SK-N-SH (cell line): ENCODE measurements at regions not wholly inside any gene's neighbourhood (a gene's known extent, or its start where the extent isn't known, plus 50 kb on each side); places are given as distances from the start of the nearest gene placed in this dataset.

Experiments used
- CTCF ChIA-PET: fragments of 300-600, 350-600 bp; formaldehyde crosslinking; extraction: SDS; loops from one replicate; lab custom pipeline; 2021; lab: Yijun Ruan, JAX
- POLR2A ChIA-PET: fragments of 350-600 bp; sonication (Branson Sonifier 250); formaldehyde crosslinking; extraction: SDS; loops from one replicate; lab custom pipeline; 2020; ENCODE audit warnings: antibody characterized with exemption, inconsistent platforms; lab: Yijun Ruan, JAX
- DNase-seq: peaks from one replicate; pipeline ENCODE4 v3.0.0; 2012
- H2AFZ ChIP-seq: fragments of 200-600 bp; sonication (generic); 2 replicates; pipeline ENCODE4 v1.8.1; 2016; ENCODE audit warnings: antibody characterized with exemption, mild to moderate bottlenecking, low read depth
- H3F3A ChIP-seq: fragments of 200-600 bp; sonication (generic); replicated peaks from 2 replicates; pipeline ENCODE3; 2016; ENCODE audit warnings: antibody characterized with exemption, mild to moderate bottlenecking; ENCODE audit not compliant: insufficient read depth
- H3K27ac ChIP-seq, 2 experiments: fragments of 200-500 bp in 1 of 2; fragments of 200-600 bp in 1 of 2; sonication (Bioruptor generic) in 1 of 2; sonication (generic), shearing (Covaris generic) in 1 of 2; 2 replicates each; pipeline versions ENCODE4 v1.5.1 to v1.6.1; 2014 to 2016; ENCODE audit warnings: low read depth in 2 of 2, inconsistent platforms in 1 of 2, low read length in 1 of 2, mild to moderate bottlenecking in 1 of 2, mixed read lengths in 1 of 2
- H3K27me3 ChIP-seq: fragments of 200-600 bp; sonication (generic), shearing (Covaris generic); 2 replicates; pipeline ENCODE4 v1.6.1; 2016; ENCODE audit warnings: mixed run types; ENCODE audit not compliant: insufficient read depth
- H3K36me3 ChIP-seq, 2 experiments: fragments of 200-500 bp in 1 of 2; fragments of 200-600 bp in 1 of 2; sonication (Bioruptor generic) in 1 of 2; sonication (generic) in 1 of 2; replicated peaks in 1 of 2; 2 replicates each; pipeline versions ENCODE3 to v1.5.1; 2014 to 2016; ENCODE audit warnings: low read length in 1 of 2, mild to moderate bottlenecking in 1 of 2; ENCODE audit not compliant: insufficient read depth in 2 of 2, control insufficient read depth in 1 of 2
- H3K4me1 ChIP-seq, 2 experiments: fragments of 200-500 bp in 1 of 2; fragments of 200-600 bp in 1 of 2; sonication (Bioruptor generic) in 1 of 2; sonication (generic), shearing (Covaris generic) in 1 of 2; 2 replicates each; pipeline versions ENCODE4 v1.5.1 to v1.6.1; 2014 to 2016; ENCODE audit warnings: low read depth in 1 of 2, low read length in 1 of 2, mixed run types in 1 of 2; ENCODE audit not compliant: insufficient read depth in 2 of 2, control insufficient read depth in 1 of 2
- H3K4me2 ChIP-seq: fragments of 200-600 bp; sonication (generic), shearing (Covaris generic); 2 replicates; pipeline ENCODE4 v1.6.1; 2017; ENCODE audit warnings: mixed run types
- H3K4me3 ChIP-seq, 2 experiments: fragments of 200-500 bp in 1 of 2; fragments of 200-600 bp in 1 of 2; sonication (Bioruptor generic) in 1 of 2; sonication (generic), shearing (Covaris generic) in 1 of 2; 2 replicates each; pipeline versions ENCODE4 v1.5.1 to v1.8.1; 2014 to 2016; ENCODE audit warnings: low read depth in 2 of 2, inconsistent platforms in 1 of 2, low read length in 1 of 2, mild to moderate bottlenecking in 1 of 2, mixed read lengths in 1 of 2, moderate library complexity in 1 of 2
- H3K79me2 ChIP-seq: fragments of 200-600 bp; sonication (generic); 2 replicates; pipeline ENCODE4 v1.8.1; 2017; ENCODE audit warnings: mild to moderate bottlenecking; ENCODE audit not compliant: insufficient read depth
- H3K9ac ChIP-seq: fragments of 200-600 bp; sonication (generic); 2 replicates; pipeline ENCODE4 v1.6.1; 2017; ENCODE audit warnings: mixed run types
- H3K9me2 ChIP-seq: fragments of 200-600 bp; sonication (generic); 2 replicates; pipeline ENCODE4 v1.6.1; 2017; ENCODE audit warnings: mixed run types
- H3K9me3 ChIP-seq: fragments of 200-600 bp; sonication (generic); 2 replicates; pipeline ENCODE4 v1.6.1; 2017; ENCODE audit warnings: mixed run types, mild to moderate bottlenecking, moderate library complexity
- H4K20me1 ChIP-seq: fragments of 200-600 bp; sonication (generic); 2 replicates; pipeline ENCODE4 v1.6.1; 2017; ENCODE audit warnings: mild to moderate bottlenecking, mixed run types; ENCODE audit not compliant: insufficient read depth
- ELF1 ChIP-seq: IDR thresholded peaks from 2 replicates; pipeline ENCODE4 v1.4.0; 2012
- RAD21 ChIP-seq: IDR thresholded peaks from 2 replicates; pipeline ENCODE4 v1.6.1; 2012; ENCODE audit warnings: mild to moderate bottlenecking, low read length
- RFX5 ChIP-seq: IDR thresholded peaks from 2 replicates; pipeline ENCODE4 v1.6.1; 2012; ENCODE audit warnings: mild to moderate bottlenecking, improper control_type of control experiment, low read length
- SMC3 ChIP-seq: IDR thresholded peaks from 2 replicates; pipeline ENCODE4 v1.6.1; 2012; ENCODE audit warnings: low read depth, low read length, improper control_type of control experiment
- TAF1 ChIP-seq: IDR thresholded peaks from 2 replicates; pipeline ENCODE4 v1.6.1; 2012; ENCODE audit warnings: low read depth, mild to moderate bottlenecking, low read length, moderate library complexity, borderline replicate concordance
- TEAD4 ChIP-seq: IDR thresholded peaks from 2 replicates; pipeline ENCODE4 v1.4.0; 2012; ENCODE audit warnings: mild to moderate bottlenecking, borderline replicate concordance; ENCODE audit not compliant: insufficient read depth
- WGBS: methylation state at CpG from one replicate; pipeline ENCODE4 v1.1.6; 2017; ENCODE audit warnings: low lambda C conversion rate; 5-methylcytosine and 5-hydroxymethylcytosine counted together
- TF ChIP-seq, protein P1 (sequence below): IDR thresholded peaks from 2 replicates; pipeline ENCODE4 v1.4.0; 2012; ENCODE audit warnings: low read depth
- TF ChIP-seq, protein P2 (sequence below): IDR thresholded peaks from 2 replicates; pipeline ENCODE4 v1.4.0; 2012; ENCODE audit warnings: low read depth, borderline replicate concordance
- TF ChIP-seq, protein P3 (sequence below): fragments of 200-600 bp; sonication (generic); IDR thresholded peaks from 2 replicates; pipeline ENCODE4 v1.6.1; 2017; ENCODE audit warnings: antibody characterized with exemption, mild to moderate bottlenecking, moderate library complexity
- TF ChIP-seq, protein P4 (sequence below): IDR thresholded peaks from 2 replicates; pipeline ENCODE4 v1.6.1; 2012; ENCODE audit warnings: mild to moderate bottlenecking, low read depth, low read length, moderate library complexity

DNA sequence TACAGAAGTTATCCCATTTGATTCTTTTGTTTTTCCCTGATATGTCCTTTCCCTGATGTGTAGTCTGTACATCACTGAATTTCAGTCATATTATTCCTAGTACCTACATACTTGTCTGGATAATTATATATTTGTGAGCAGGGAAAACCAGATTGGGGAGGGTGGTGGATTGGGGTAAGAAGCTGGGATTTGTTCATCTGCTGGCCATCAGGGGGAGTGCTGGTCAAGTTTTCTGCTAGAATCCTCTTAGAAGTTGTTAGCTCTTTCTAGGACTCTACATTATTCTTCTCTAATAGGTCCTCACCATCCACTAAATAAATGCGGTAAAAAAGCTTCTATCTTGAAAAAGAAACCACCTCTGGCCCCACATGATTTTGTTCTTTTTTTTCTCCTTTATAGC is 232.7 kb upstream of the TAC1 start:
- Histone ChIP-seq H3K36me3 (no peaks in the 10 kb centered on the region), H3K4me2 (no peak overlapping the region), H3K9ac (no peak overlapping the region), H3K9me2 (no peaks in the 10 kb centered on the region), H3K27ac (no peak overlapping the region), H4K20me1 (no peaks in the 10 kb centered on the region), H3K4me3 (no peak overlapping the region), H3K79me2 (no peaks in the 10 kb centered on the region), H2AFZ (no peak overlapping the region), H3K27me3 (no peaks in the 10 kb centered on the region; the same call in 1 of the 2 replicates), H3K9me3 (no peaks in the 10 kb centered on the region), H3F3A (no peaks in the 10 kb centered on the region), H3K4me1 (no peaks in the 10 kb centered on the region)
- TF ChIP-seq RAD21 (peak; percentile 70), SMC3 (peak; percentile 68), RFX5 (no peak), TAF1 (no peak), ELF1 (no peak), TEAD4 (no peak)
- TF ChIP-seq, protein P1, sequence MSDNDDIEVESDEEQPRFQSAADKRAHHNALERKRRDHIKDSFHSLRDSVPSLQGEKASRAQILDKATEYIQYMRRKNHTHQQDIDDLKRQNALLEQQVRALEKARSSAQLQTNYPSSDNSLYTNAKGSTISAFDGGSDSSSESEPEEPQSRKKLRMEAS = no peak
- TF ChIP-seq, protein P2, sequence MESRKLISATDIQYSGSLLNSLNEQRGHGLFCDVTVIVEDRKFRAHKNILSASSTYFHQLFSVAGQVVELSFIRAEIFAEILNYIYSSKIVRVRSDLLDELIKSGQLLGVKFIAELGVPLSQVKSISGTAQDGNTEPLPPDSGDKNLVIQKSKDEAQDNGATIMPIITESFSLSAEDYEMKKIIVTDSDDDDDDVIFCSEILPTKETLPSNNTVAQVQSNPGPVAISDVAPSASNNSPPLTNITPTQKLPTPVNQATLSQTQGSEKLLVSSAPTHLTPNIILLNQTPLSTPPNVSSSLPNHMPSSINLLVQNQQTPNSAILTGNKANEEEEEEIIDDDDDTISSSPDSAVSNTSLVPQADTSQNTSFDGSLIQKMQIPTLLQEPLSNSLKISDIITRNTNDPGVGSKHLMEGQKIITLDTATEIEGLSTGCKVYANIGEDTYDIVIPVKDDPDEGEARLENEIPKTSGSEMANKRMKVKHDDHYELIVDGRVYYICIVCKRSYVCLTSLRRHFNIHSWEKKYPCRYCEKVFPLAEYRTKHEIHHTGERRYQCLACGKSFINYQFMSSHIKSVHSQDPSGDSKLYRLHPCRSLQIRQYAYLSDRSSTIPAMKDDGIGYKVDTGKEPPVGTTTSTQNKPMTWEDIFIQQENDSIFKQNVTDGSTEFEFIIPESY = no peak
- TF ChIP-seq, protein P3, sequence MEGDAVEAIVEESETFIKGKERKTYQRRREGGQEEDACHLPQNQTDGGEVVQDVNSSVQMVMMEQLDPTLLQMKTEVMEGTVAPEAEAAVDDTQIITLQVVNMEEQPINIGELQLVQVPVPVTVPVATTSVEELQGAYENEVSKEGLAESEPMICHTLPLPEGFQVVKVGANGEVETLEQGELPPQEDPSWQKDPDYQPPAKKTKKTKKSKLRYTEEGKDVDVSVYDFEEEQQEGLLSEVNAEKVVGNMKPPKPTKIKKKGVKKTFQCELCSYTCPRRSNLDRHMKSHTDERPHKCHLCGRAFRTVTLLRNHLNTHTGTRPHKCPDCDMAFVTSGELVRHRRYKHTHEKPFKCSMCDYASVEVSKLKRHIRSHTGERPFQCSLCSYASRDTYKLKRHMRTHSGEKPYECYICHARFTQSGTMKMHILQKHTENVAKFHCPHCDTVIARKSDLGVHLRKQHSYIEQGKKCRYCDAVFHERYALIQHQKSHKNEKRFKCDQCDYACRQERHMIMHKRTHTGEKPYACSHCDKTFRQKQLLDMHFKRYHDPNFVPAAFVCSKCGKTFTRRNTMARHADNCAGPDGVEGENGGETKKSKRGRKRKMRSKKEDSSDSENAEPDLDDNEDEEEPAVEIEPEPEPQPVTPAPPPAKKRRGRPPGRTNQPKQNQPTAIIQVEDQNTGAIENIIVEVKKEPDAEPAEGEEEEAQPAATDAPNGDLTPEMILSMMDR = peak; percentile 72
- TF ChIP-seq, protein P4, sequence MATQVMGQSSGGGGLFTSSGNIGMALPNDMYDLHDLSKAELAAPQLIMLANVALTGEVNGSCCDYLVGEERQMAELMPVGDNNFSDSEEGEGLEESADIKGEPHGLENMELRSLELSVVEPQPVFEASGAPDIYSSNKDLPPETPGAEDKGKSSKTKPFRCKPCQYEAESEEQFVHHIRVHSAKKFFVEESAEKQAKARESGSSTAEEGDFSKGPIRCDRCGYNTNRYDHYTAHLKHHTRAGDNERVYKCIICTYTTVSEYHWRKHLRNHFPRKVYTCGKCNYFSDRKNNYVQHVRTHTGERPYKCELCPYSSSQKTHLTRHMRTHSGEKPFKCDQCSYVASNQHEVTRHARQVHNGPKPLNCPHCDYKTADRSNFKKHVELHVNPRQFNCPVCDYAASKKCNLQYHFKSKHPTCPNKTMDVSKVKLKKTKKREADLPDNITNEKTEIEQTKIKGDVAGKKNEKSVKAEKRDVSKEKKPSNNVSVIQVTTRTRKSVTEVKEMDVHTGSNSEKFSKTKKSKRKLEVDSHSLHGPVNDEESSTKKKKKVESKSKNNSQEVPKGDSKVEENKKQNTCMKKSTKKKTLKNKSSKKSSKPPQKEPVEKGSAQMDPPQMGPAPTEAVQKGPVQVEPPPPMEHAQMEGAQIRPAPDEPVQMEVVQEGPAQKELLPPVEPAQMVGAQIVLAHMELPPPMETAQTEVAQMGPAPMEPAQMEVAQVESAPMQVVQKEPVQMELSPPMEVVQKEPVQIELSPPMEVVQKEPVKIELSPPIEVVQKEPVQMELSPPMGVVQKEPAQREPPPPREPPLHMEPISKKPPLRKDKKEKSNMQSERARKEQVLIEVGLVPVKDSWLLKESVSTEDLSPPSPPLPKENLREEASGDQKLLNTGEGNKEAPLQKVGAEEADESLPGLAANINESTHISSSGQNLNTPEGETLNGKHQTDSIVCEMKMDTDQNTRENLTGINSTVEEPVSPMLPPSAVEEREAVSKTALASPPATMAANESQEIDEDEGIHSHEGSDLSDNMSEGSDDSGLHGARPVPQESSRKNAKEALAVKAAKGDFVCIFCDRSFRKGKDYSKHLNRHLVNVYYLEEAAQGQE = no peak
- CTCF ChIA-PET = interaction anchor here (0.6 to 1.6 kb wide), 20 partner anchors 12 to 522 kb away, joined by 3 to 15 read pairs (median 4); no protein-coding TSS in a partner anchor
- 0% methylated on average over 1 of the region's 1 CpG for WGBS
- POLR2A ChIA-PET = no interaction called here
- peak; percentile 55 for DNase-seq
